ENCODE measurements at regions not wholly inside any gene's neighbourhood (a gene's known extent, or its start where the extent isn't known, plus 50 kb on each side); places are given as distances from the start of the nearest gene placed in this dataset.

DNA sequence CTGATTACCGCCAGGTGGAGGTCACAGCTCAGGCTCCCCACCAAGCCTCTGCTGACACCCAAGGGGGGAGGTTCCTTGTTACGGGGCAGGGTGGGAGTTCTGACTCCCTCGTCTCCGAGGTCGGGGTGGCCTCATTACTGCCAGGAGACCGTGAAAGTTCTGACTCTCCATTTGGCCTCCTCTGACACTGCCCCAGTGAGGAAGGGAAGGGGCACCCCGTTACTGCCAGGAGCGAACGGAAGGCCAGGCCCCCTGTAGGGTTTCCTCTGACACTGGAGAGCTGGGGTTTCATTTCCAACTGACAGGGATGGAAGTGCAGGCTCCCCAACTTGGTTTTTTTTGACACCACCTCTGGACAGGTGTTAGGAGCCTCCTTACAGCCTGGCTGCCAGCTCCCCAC lies 138.1 kb upstream of the EEPD1 start:
- TF ChIP-seq EP300 (IDR thresholded peaks at IDR 0.05; ENCODE audit: low read depth) (no peak), POLR2A (IDR thresholded peaks at IDR 0.05) (no peak), CTCF (IDR thresholded peaks at IDR 0.05) (no peak)
